NCI-H2107 (cell line): ENCODE measurements at regions not wholly inside any gene's neighbourhood (a gene's known extent, or its start where the extent isn't known, plus 50 kb on each side); places are given as distances from the start of the nearest gene placed in this dataset.
"Not testable (repeated sequence)": the region's sequence is repeated elsewhere in the genome, so short reads cannot be mapped to it uniquely, and the experiment has no call there.

ENCODE experiments used
- DNase-seq: peaks from one replicate; lab custom pipeline; 2025; lab: John Stamatoyannopoulos, UW

GRCh38 chr2:66317268-66317890 is 117.5 kb upstream of the MEIS1 start:
- DNase-seq = no peak

- no peak for DNase-seq
Measured at GRCh38 chr2:66306483-66306882, 128.4 kb upstream of the MEIS1 start.

DNA sequence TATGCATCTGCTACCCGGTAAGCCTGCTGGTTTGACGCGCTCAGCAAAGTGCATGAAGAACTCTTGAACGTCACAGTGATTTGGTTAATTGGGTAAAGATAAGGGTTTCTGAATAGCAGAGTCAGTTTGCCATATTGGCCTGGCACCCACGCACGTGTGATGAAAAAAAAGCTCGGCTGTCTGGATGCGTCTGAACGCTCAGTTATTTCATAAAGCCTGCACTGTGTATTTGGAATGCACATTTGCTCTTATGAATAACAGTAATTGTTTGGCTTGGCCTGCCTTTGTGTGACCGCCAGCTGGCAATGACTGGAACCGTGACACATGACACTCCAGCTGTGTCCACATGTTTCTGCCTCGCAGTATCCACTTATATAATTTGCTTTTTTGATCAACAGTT is 129.2 kb upstream of the MEIS1 start:
- no peak for DNase-seq

DNA sequence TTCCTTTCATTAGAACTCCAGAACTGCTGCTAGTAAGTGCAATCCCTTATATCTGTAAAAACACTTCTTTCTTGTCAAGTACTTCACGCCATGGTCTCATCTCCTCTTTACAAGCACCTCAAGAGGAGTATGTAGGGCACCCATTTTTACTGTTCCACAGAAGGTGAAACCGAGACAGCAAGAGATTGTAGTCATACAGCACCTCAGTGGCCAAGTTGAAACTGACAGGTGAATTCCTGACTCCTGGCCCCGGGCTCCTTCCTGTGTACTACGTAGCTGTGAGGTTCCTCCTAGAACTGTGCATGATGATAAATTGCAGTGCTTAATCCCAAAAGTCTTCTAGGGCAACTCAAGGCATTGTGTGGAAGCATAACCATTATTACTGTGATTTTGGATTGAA is 131.5 kb upstream of the MEIS1 start:
- DNase-seq = no peak

DNA sequence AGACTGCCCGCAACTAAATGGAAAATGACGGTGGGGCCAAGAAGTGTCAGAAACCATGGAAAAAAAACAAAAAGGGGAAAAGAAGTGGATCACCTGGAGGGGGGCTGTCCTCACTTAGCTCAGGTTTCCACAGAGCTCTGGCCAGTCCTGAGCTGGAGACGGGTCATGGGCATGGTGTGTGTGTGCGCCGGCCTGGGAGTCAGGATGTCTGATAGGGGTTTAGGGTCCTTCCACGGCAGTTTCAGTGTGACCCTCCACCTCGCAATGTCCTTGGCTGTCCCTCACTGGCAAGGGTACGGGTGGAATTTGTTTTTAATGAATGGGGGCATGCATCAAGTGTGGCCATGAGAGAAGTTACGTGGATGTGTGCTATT is 133.2 kb upstream of the MEIS1 start:
- no peak for DNase-seq

DNA sequence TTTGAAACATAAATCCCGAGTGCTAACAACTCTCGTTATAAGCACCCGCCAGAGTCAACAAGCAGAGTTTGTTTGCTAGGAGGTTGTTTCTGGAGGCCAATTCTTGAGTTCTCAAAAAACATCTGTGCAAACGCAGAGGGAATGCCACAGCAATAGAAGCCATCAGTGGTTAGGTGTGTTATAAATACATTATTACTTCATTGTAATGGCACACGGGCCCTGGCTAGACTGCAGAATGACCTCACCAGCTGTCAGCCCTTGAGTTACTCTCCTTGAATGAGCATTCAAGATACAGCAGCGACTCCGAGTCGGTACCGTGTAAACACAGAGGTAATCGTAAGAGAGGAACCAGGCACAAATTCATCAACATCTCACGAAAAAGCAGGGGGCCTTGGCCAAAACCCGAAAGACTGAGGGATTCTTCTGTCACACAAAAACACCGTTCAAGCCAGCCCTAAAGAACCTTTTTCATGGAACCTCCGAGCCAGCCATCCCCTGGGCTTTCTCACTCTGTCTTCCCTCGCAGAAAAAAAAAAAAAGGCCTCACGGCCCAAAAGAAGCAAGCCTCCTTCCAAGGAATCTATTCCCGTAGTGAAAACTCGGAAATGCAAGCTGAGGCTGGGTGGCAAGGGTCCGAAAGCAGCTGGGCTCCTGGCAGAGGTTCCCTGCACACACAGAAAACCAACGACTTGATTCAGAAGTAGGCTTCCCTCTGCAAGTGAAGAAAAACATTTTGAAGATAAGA is 133.7 kb upstream of the MEIS1 start:
- DNase-seq = no peak

DNA sequence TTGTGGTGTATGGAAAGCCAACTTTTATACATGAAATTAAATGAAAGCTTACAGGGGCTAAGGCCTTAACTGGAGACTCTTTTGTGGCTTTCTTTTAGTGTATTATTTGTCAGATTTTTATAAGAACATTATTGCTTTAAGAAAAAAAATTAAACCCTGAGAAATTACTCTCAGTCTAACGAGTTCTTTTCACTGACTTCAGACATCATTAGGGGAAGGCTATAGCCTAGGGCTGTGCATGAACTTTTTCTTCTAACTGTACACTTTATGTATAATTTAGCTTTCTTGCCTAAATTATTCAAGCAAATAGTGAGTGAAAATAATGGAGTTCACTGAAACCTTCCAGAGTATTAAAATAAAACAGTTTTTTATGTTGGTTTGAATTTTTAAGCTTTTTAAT is 151.1 kb upstream of the MEIS1 start:
- DNase-seq = no peak

DNA sequence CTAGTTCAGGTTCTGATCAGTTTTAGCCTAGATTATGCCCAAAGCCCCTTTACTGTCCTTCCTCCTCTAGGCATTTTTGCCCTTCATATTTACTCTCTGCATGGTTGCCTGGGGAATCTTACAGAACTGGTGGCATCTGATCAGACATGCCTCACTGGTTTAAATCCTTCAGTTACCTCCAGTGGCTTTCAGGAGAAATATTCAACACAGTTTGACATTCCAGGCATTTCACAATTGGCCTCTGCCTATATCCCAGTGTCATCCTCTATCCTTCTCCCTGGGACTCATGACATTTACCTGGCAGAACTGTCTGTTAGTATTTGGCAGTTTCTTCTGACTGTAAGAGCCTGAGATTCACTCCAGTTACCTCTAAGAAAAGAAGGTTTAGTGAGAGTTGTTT is 152.9 kb upstream of the MEIS1 start:
- DNase-seq = no peak

DNA sequence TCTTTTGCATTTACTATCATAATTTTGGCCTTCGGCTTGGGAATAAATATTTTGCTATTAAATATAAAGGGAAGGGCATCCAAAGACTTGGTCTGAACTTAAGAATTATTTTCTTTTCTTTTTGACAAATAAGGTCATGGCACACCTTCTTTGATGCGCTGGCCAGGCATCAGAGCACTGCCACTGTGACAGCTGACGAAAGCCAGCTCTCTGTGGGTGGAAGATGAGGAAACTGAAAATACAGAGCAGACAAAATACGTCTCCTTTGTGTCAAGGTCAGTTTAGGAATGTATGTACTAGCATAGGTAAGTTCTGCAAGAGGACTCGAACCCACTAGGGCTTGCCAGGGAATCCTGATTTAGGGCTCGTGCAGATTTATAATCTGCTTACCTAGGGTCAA is 155.9 kb upstream of the MEIS1 start:
- DNase-seq = no peak

DNA sequence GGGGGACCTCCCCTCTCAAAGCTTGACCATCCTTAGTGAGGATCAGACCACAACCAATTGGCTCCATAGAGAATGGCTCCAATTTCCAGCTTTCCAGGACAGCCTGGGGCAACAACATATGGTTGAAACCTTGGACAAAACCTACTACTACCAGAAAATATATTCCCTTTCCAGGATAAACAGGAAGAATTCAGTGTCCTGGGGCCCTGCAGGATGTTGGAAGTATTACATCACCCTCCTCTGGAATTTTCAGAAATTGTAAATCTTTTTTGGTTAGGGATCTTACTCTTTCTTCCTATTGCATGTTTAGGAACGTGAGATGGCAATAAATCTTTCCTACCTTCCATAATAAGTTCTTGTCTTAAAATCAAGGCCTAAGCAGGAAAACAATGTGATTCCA is 158.9 kb upstream of the MEIS1 start:
- no peak for DNase-seq

GRCh38 chr2:66273933-66274490 is 160.9 kb upstream of the MEIS1 start:
- DNase-seq = no peak

DNA sequence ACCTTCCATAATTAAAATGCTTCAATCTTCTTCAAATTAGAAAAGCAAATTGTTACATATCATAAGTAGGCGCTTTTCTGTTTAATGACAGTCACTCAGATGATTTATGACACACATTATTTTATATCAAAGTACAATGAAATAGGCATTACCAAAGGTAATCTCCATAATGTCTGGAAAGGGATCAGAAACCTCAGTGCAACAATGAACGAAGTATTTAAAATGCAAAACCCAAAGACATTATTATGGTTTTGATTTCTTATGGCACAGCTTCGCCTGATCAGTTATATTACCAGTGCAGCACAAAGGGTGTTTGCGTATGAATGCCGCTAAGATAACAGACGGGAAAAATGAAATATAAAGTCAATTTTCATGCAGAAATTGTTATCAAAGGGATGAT is 162.2 kb upstream of the MEIS1 start:
- no peak for DNase-seq

GRCh38 chr2:66271777-66272176 is 163.1 kb upstream of the MEIS1 start:
- DNase-seq = no peak

- DNase-seq = no peak
Measured at GRCh38 chr2:66270247-66270646, 164.7 kb upstream of the MEIS1 start.

GRCh38 chr2:66269166-66269565 is 165.8 kb upstream of the MEIS1 start:
- no peak for DNase-seq

GRCh38 chr2:66268756-66269155 is 166.2 kb upstream of the MEIS1 start:
- DNase-seq = no peak

- DNase-seq = no peak
Measured at GRCh38 chr2:66264354-66264753, 170.6 kb upstream of the MEIS1 start.

DNA sequence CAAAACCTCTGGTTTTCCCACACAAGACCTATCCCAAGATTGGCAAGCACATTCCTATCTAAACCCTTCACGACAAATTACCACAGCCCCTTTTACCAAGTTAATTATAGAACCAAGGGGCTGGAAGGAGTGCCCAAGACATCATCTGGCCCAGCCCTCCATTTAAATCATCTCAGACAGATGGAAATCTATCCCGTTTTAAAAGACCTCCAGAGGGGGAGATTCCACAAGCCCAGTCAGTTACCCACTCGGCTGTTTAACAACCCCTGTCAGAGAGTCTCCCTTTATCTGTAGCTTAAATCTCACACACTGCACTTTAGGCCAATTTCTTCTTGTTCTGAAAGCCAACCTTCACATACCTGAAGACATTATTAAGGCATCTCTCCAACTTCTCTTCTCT is 179.1 kb upstream of the MEIS1 start:
- DNase-seq = no peak

GRCh38 chr2:66255136-66255535 is 179.8 kb upstream of the MEIS1 start:
- DNase-seq = no peak

DNA sequence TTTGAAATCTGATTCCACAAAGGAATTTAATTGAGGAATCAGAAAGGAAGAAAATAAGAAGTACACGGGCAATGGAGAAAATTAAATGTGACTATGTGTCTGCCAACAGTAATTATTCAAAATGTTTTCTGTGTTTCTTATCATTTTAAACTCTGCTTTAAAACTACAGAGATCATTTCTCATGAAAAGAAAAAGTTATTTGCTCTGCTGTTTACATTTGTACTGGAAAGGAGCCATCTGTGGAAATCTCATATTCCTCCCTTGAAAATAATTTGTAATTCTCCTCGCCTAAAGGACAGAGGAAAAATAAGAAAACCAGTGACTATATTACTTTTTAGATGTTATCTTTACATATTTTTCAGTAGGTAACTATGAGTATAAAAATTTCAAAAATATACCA is 181.9 kb upstream of the MEIS1 start:
- DNase-seq = no peak

GRCh38 chr2:66252109-66252508 is 182.8 kb upstream of the MEIS1 start:
- no peak for DNase-seq

DNA sequence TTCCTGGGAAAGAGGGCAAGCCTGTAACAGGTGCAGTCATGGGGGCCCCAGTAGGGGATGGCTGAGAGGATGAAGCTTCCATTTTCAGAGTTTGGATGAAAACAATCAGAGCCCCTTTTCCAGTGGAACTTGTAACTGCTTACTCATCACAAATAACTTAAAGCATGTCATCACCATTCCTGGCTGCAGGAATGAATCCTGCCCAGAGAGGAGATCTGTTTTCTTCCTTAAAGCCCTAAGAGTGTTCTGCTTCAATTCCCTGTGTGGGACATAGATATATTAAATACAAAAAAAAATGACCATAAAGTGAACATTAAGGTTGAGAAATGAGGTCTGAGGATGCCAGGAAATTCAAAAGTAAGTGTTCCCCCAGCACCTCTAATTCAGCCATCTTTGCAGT is 183.4 kb upstream of the MEIS1 start:
- DNase-seq = no peak

DNA sequence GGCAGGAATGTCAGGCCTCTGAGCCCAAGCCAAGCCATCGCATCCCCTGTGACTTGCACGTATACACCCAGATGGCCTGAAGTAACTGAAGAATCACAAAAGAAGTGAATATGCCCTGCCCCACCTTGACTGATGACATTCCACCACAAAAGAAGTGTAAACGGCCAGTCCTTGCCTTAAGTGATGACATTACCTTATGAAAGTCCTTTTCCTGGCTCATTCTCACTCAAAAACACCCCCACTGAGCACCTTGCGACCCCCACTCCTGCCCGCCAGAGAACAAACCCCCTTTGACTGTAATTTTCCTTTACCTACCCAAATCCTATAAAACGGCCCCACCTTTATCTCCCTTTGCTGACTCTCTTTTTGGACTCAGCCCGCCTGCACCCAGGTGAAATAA is 185.8 kb upstream of the MEIS1 start:
- DNase-seq = not testable (repeated sequence)

- not testable (repeated sequence) for DNase-seq
Measured at GRCh38 chr2:66243809-66244208, 191.1 kb upstream of the MEIS1 start.
